Effector memory CD8-positive, alpha-beta T cell (primary cell): ENCODE measurements at regions not wholly inside any gene's neighbourhood (a gene's known extent, or its start where the extent isn't known, plus 50 kb on each side); places are given as distances from the start of the nearest gene placed in this dataset.
"Not testable (repeated sequence)": the region's sequence is repeated elsewhere in the genome, so short reads cannot be mapped to it uniquely, and the experiment has no call there.

ENCODE experiments used
- ATAC-seq: fragments of 150-1000 bp; cut with Tn5 transposase; replicated peaks from 2 replicates; pipeline ENCODE4 v1.10.0; 2021; ENCODE audit warnings: mild to moderate bottlenecking, moderate library complexity
- DNase-seq, 3 experiments: peaks; one replicate each; pipeline ENCODE4 v3.0.0; 2021
- H3K27ac Mint-ChIP-seq, 2 donors: one replicate each; pipeline ENCODE4 v1.8.0; 2022; ENCODE audit warnings: mild to moderate bottlenecking in 2 of 2, mixed read lengths in 2 of 2, moderate library complexity in 2 of 2
- H3K27me3 Mint-ChIP-seq, 2 donors: one replicate each; pipeline ENCODE4 v1.8.0; 2022; ENCODE audit warnings: mixed read lengths in 2 of 2
- H3K36me3 Mint-ChIP-seq: one replicate; pipeline ENCODE4 v1.8.0; 2022; ENCODE audit warnings: mild to moderate bottlenecking, moderate library complexity, mixed read lengths; ENCODE audit not compliant: insufficient read depth
- H3K4me1 Mint-ChIP-seq, 2 donors: one replicate each; pipeline ENCODE4 v1.8.0; 2022; ENCODE audit warnings: low read depth in 2 of 2, mixed read lengths in 2 of 2
- H3K4me3 Mint-ChIP-seq, 2 donors: one replicate each; pipeline ENCODE4 v1.8.0; 2022; ENCODE audit warnings: mild to moderate bottlenecking in 2 of 2, mixed read lengths in 2 of 2, moderate library complexity in 2 of 2
- H3K9me3 Mint-ChIP-seq, 2 donors: one replicate each; pipeline ENCODE4 v1.8.0; 2022; ENCODE audit warnings: mixed read lengths in 2 of 2

GRCh38 chr7:112665709-112666108 is 124.5 kb downstream of the TMEM168 start:
- no peak for DNase-seq

GRCh38 chr7:112668561-112668960 is 121.6 kb downstream of the TMEM168 start:
- Mint-ChIP-seq H3K27ac (no peak overlapping the region), H3K9me3 (no peaks in the 10 kb centered on the region), H3K4me1 (no peaks in the 10 kb centered on the region), H3K4me3 (no peak overlapping the region), H3K27me3 (peaks cover 21 to 33% of the 10 kb centered on the region in 2 donors), H3K36me3 (no peaks in the 10 kb centered on the region)
- DNase-seq = no peak
- no peak for ATAC-seq

More at GRCh38 chr7:112665709-112666108, 124.5 kb downstream of the TMEM168 start:
- Mint-ChIP-seq H3K27ac (no peak overlapping the region), H3K4me1 (no peaks in the 10 kb centered on the region), H3K27me3 (peaks cover 8 to 40% of the 10 kb centered on the region in 2 donors), H3K4me3 (no peak overlapping the region), H3K9me3 (no peaks in the 10 kb centered on the region), H3K36me3 (no peaks in the 10 kb centered on the region)
- ATAC-seq = no peak

- Mint-ChIP-seq H3K4me3 (no peak overlapping the region), H3K27me3 (peaks cover 29 to 40% of the 10 kb centered on the region in 2 donors), H3K4me1 (no peaks in the 10 kb centered on the region), H3K9me3 (no peaks in the 10 kb centered on the region), H3K27ac (no peak overlapping the region), H3K36me3 (no peaks in the 10 kb centered on the region)
- DNase-seq (no peak), ATAC-seq (no peak)
These were observed 120.9 kb downstream of the TMEM168 start for GRCh38 chr7:112669306-112669705.

- H3K27ac Mint-ChIP-seq = no peak overlapping the region
- H3K36me3 Mint-ChIP-seq = no peaks in the 10 kb centered on the region
- H3K27me3 Mint-ChIP-seq = peaks cover 29 to 42% of the 10 kb centered on the region in 2 donors
- no peak overlapping the region for H3K4me3 Mint-ChIP-seq
- no peaks in the 10 kb centered on the region for H3K4me1 Mint-ChIP-seq
- ATAC-seq (no peak), DNase-seq (no peak)
- H3K9me3 Mint-ChIP-seq = no peaks in the 10 kb centered on the region
These were observed 120.0 kb downstream of the TMEM168 start for GRCh38 chr7:112670193-112670592.

- Mint-ChIP-seq H3K4me3 (no peak overlapping the region), H3K27ac (no peak overlapping the region), H3K36me3 (no peaks in the 10 kb centered on the region), H3K9me3 (no peaks in the 10 kb centered on the region), H3K27me3 (peaks cover 15 to 17% of the 10 kb centered on the region in 2 donors), H3K4me1 (no peaks in the 10 kb centered on the region)
- ATAC-seq (no peak), DNase-seq (no peak)
These were observed 111.6 kb downstream of the TMEM168 start for GRCh38 chr7:112678626-112679025.

- not testable (repeated sequence) for H3K4me1 Mint-ChIP-seq, H3K9me3 Mint-ChIP-seq, ATAC-seq, DNase-seq, H3K4me3 Mint-ChIP-seq, H3K27ac Mint-ChIP-seq, H3K36me3 Mint-ChIP-seq
- H3K27me3 Mint-ChIP-seq = peaks cover 7 to 37% of the 10 kb centered on the region in 2 donors
These were observed 100.6 kb downstream of the TMEM168 start for GRCh38 chr7:112689466-112690177.

- no peak overlapping the region for H3K27ac Mint-ChIP-seq
- no peaks in the 10 kb centered on the region for H3K36me3 Mint-ChIP-seq
- H3K27me3 Mint-ChIP-seq = peaks cover 15 to 40% of the 10 kb centered on the region in 2 donors
- H3K4me3 Mint-ChIP-seq = no peak overlapping the region
- no peaks in the 10 kb centered on the region for H3K4me1 Mint-ChIP-seq
- no peak for DNase-seq
- no peaks in the 10 kb centered on the region for H3K9me3 Mint-ChIP-seq
- ATAC-seq = no peak
These were observed 97.9 kb downstream of the TMEM168 start for GRCh38 chr7:112692333-112692732.

GRCh38 chr7:112697211-112697610 is 93.0 kb downstream of the TMEM168 start:
- H3K27me3 Mint-ChIP-seq = peaks cover 51 to 52% of the 10 kb centered on the region in 2 donors
- H3K4me1 Mint-ChIP-seq, H3K36me3 Mint-ChIP-seq, ATAC-seq, H3K27ac Mint-ChIP-seq, H3K4me3 Mint-ChIP-seq, H3K9me3 Mint-ChIP-seq, DNase-seq: not testable (repeated sequence)

- DNase-seq = no peak
- ATAC-seq = no peak
- Mint-ChIP-seq H3K36me3 (no peaks in the 10 kb centered on the region), H3K4me3 (no peak overlapping the region), H3K9me3 (peaks cover 0 to 3% of the 10 kb centered on the region in 2 donors), H3K27me3 (peaks cover 40 to 56% of the 10 kb centered on the region in 2 donors), H3K4me1 (no peaks in the 10 kb centered on the region), H3K27ac (no peak overlapping the region)
These were observed 90.3 kb downstream of the TMEM168 start for GRCh38 chr7:112699725-112700513.

GRCh38 chr7:112701456-112701855 is 88.7 kb downstream of the TMEM168 start:
- Mint-ChIP-seq H3K27me3 (peaks cover 39 to 51% of the 10 kb centered on the region in 2 donors), H3K4me3 (no peak overlapping the region), H3K4me1 (no peaks in the 10 kb centered on the region), H3K27ac (no peak overlapping the region), H3K36me3 (no peaks in the 10 kb centered on the region), H3K9me3 (peaks cover 0 to 3% of the 10 kb centered on the region in 2 donors)
- no peak for DNase-seq
- ATAC-seq = no peak

GRCh38 chr7:112707655-112708054 is 82.5 kb downstream of the TMEM168 start:
- Mint-ChIP-seq H3K36me3 (no peaks in the 10 kb centered on the region), H3K9me3 (peaks cover 0 to 3% of the 10 kb centered on the region in 2 donors), H3K27me3 (peaks cover 15 to 16% of the 10 kb centered on the region in 2 donors), H3K27ac (no peak overlapping the region), H3K4me3 (no peak overlapping the region), H3K4me1 (no peaks in the 10 kb centered on the region)
- no peak for ATAC-seq
- no peak for DNase-seq

GRCh38 chr7:112708236-112708635 is 82.0 kb downstream of the TMEM168 start:
- peaks cover 9 to 10% of the 10 kb centered on the region in 2 donors for H3K27me3 Mint-ChIP-seq
- no peaks in the 10 kb centered on the region for H3K4me1 Mint-ChIP-seq
- DNase-seq (no peak), ATAC-seq (no peak)
- H3K4me3 Mint-ChIP-seq = no peak overlapping the region
- H3K9me3 Mint-ChIP-seq = no peaks in the 10 kb centered on the region
- no peak overlapping the region for H3K27ac Mint-ChIP-seq
- no peaks in the 10 kb centered on the region for H3K36me3 Mint-ChIP-seq
